Upper lobe of right lung (tissue), 1 donor: ENCODE measurements at regions not wholly inside any gene's neighbourhood (a gene's known extent, or its start where the extent isn't known, plus 50 kb on each side); places are given as distances from the start of the nearest gene placed in this dataset.

Source experiments
- ATAC-seq: fragments of 200-7000 bp; cut with Tn5 transposase; one replicate; pipeline ENCODE4 v1.9.1; 2020; ENCODE audit warnings: mild to moderate bottlenecking, moderate library complexity
- DNase-seq: peaks from one replicate; pipeline ENCODE4 v3.0.0-alpha.2; 2020
- H3K27ac ChIP-seq: fragments of 200-600 bp; one replicate; pipeline ENCODE4 v1.8.0; 2022
- H3K27me3 ChIP-seq: fragments of 200-600 bp; one replicate; pipeline ENCODE4 v1.8.0; 2022; ENCODE audit warnings: mild to moderate bottlenecking
- H3K36me3 ChIP-seq: fragments of 200-600 bp; one replicate; pipeline ENCODE4 v1.8.0; 2022
- H3K4me1 ChIP-seq: fragments of 200-600 bp; one replicate; pipeline ENCODE4 v1.8.0; 2022
- H3K4me3 ChIP-seq: fragments of 200-600 bp; one replicate; pipeline ENCODE4 v1.8.0; 2022; ENCODE audit warnings: mild to moderate bottlenecking
- H3K9me3 ChIP-seq: fragments of 200-600 bp; one replicate; pipeline ENCODE4 v1.8.0; 2022
- CTCF ChIP-seq: fragments of 200-600 bp; IDR thresholded peaks from one replicate; pipeline ENCODE4 v1.8.0; 2022; ENCODE audit warnings: antibody characterized with exemption
- intact Hi-C: fragments of 100-400 bp; cut with DNase I; formaldehyde crosslinking; loops from one replicate; pipeline ENCODE4 v1.11.0; 2022
- donor health status: DM: no; HTN: yes; CAD: no; lungs with severe emphysema.

- H3K27ac ChIP-seq, result no peak overlapping the region
- no peak for TF ChIP-seq CTCF
- no peak for DNase-seq
- ATAC-seq, result no peak
- no peaks in the 10 kb centered on the region for H3K27me3 ChIP-seq
- H3K4me3 ChIP-seq, result no peak overlapping the region
- H3K9me3 ChIP-seq, result peaks cover 3% of the 10 kb centered on the region
- intact Hi-C loops, result no loop called here
- H3K36me3 ChIP-seq, result no peaks in the 10 kb centered on the region
- no peaks in the 10 kb centered on the region for H3K4me1 ChIP-seq
Measured at GRCh38 chr13:100875392-100876043, 200.9 kb upstream of the TMTC4 start.

GRCh38 chr13:100872761-100873160 is 198.2 kb upstream of the TMTC4 start:
- Histone ChIP-seq H3K4me1 (no peaks in the 10 kb centered on the region), H3K4me3 (no peak overlapping the region), H3K27ac (no peak overlapping the region), H3K9me3 (peaks cover 3% of the 10 kb centered on the region), H3K36me3 (no peaks in the 10 kb centered on the region), H3K27me3 (no peaks in the 10 kb centered on the region)
- no peak for TF ChIP-seq CTCF
- intact Hi-C loops, result no loop called here
- no peak for ATAC-seq
- no peak for DNase-seq

GRCh38 chr13:100870898-100871297 is 196.3 kb upstream of the TMTC4 start:
- Histone ChIP-seq H3K27ac (no peak overlapping the region), H3K4me3 (no peak overlapping the region), H3K36me3 (no peaks in the 10 kb centered on the region), H3K27me3 (no peaks in the 10 kb centered on the region), H3K9me3 (no peaks in the 10 kb centered on the region), H3K4me1 (no peaks in the 10 kb centered on the region)
- TF ChIP-seq CTCF, result no peak
- ATAC-seq (no peak), DNase-seq (no peak)
- intact Hi-C loops, result no loop called here

GRCh38 chr13:100860866-100861265 is 186.3 kb upstream of the TMTC4 start:
- no peak for ATAC-seq
- no peak overlapping the region for H3K4me3 ChIP-seq
- TF ChIP-seq CTCF, result no peak
- H3K27ac ChIP-seq, result no peak overlapping the region
- no peaks in the 10 kb centered on the region for H3K4me1 ChIP-seq
- intact Hi-C loops, result no loop called here
- no peak for DNase-seq
- no peaks in the 10 kb centered on the region for H3K9me3 ChIP-seq
- H3K27me3 ChIP-seq, result no peaks in the 10 kb centered on the region
- H3K36me3 ChIP-seq, result no peaks in the 10 kb centered on the region

- ATAC-seq (no peak), DNase-seq (no peak)
- H3K27me3 ChIP-seq, result no peaks in the 10 kb centered on the region
- TF ChIP-seq CTCF, result no peak
- intact Hi-C loops, result no loop called here
- no peaks in the 10 kb centered on the region for H3K36me3 ChIP-seq
- H3K4me1 ChIP-seq, result no peaks in the 10 kb centered on the region
- H3K4me3 ChIP-seq, result no peak overlapping the region
- H3K27ac ChIP-seq, result no peak overlapping the region
- no peaks in the 10 kb centered on the region for H3K9me3 ChIP-seq
Measured at GRCh38 chr13:100859861-100860260, 185.3 kb upstream of the TMTC4 start.

- no peak for TF ChIP-seq CTCF
- no peaks in the 10 kb centered on the region for H3K4me1 ChIP-seq
- DNase-seq (no peak), ATAC-seq (peak; percentile 25)
- H3K27ac ChIP-seq, result no peak overlapping the region
- intact Hi-C loops, result no loop called here
- no peaks in the 10 kb centered on the region for H3K27me3 ChIP-seq
- H3K9me3 ChIP-seq, result no peaks in the 10 kb centered on the region
- no peak overlapping the region for H3K4me3 ChIP-seq
- H3K36me3 ChIP-seq, result no peaks in the 10 kb centered on the region
Measured at GRCh38 chr13:100855151-100855550, 180.6 kb upstream of the TMTC4 start.
